AG08396 (cell line): ENCODE measurements at regions not wholly inside any gene's neighbourhood (a gene's known extent, or its start where the extent isn't known, plus 50 kb on each side); places are given as distances from the start of the nearest gene placed in this dataset.

Experiments used
- DNase-seq: peaks from one replicate; pipeline ENCODE4 v3.0.0; 2012; ENCODE audit warnings: low spot score, mixed read lengths

- DNase-seq: no peak
These were observed 50.4 kb upstream of the AFF3 start for GRCh38 chr2:100192825-100193224.

- DNase-seq: no peak
These were observed 49.9 kb upstream of the AFF3 start for GRCh38 chr2:100192300-100192699.
